Caco-2 (cell line): ENCODE measurements at regions not wholly inside any gene's neighbourhood (a gene's known extent, or its start where the extent isn't known, plus 50 kb on each side); places are given as distances from the start of the nearest gene placed in this dataset.

ENCODE experiments used
- BruUV-seq: library from RNA; stranded (reverse); fragments of 400-500 nt; replicated peaks from 2 replicates; lab custom pipeline; 2021; lab: Mats Ljungman, UMichigan
- CTCF ChIA-PET: fragments of 300-600 bp; sonication (Branson Sonifier 250); formaldehyde crosslinking; loops from one replicate; lab custom pipeline; 2022; ENCODE audit warnings: antibody characterized with exemption; lab: Charles Lee
- POLR2A ChIA-PET: fragments of 300-600 bp; sonication (Branson Sonifier 250); formaldehyde crosslinking; loops from one replicate; lab custom pipeline; 2022; ENCODE audit warnings: antibody characterized with exemption; lab: Charles Lee
- DNase-seq, 2 experiments: peaks; one replicate each; pipeline versions ENCODE4 v3.0.0 to v3.0.0-alpha.2; 2020 to 2022
- H3K27me3 ChIP-seq: replicated peaks from 2 replicates; pipeline ENCODE4 v1.6.0; 2011; ENCODE audit warnings: low read length; ENCODE audit not compliant: control insufficient read depth, insufficient read depth
- H3K36me3 ChIP-seq: 2 replicates; pipeline ENCODE4 v1.5.1; 2011; ENCODE audit warnings: low read length; ENCODE audit not compliant: control insufficient read depth, insufficient read depth
- H3K4me1 ChIP-seq: fragments of 250-450 bp; sonication (Bioruptor Pico); 2 replicates; pipeline ENCODE4 v1.5.1; 2020; ENCODE audit warnings: mild to moderate bottlenecking
- H3K4me3 ChIP-seq: 2 replicates; pipeline ENCODE4 v1.5.1; 2011; ENCODE audit warnings: low read depth, mild to moderate bottlenecking, control low read depth, low read length
- H3K9me3 ChIP-seq: fragments of 250-450 bp; sonication (Bioruptor Pico); 2 replicates; pipeline ENCODE4 v1.5.1; 2020; ENCODE audit warnings: mild to moderate bottlenecking, moderate library complexity
- H3K27ac Mint-ChIP-seq: one replicate; pipeline ENCODE4 v1.8.0; 2022; ENCODE audit warnings: mixed read lengths; ENCODE audit not compliant: unreplicated experiment
- H3K27me3 Mint-ChIP-seq: one replicate; pipeline ENCODE4 v1.8.0; 2022; ENCODE audit warnings: mixed read lengths; ENCODE audit not compliant: insufficient read depth, unreplicated experiment
- H3K36me3 Mint-ChIP-seq: one replicate; pipeline ENCODE4 v1.8.0; 2022; ENCODE audit warnings: mild to moderate bottlenecking, mixed read lengths; ENCODE audit not compliant: insufficient read depth, unreplicated experiment
- H3K4me1 Mint-ChIP-seq: one replicate; pipeline ENCODE4 v1.8.0; 2022; ENCODE audit warnings: low read depth, mixed read lengths; ENCODE audit not compliant: unreplicated experiment
- H3K4me3 Mint-ChIP-seq: one replicate; pipeline ENCODE4 v1.8.0; 2022; ENCODE audit warnings: mild to moderate bottlenecking, moderate library complexity, mixed read lengths; ENCODE audit not compliant: unreplicated experiment
- H3K9me3 Mint-ChIP-seq: one replicate; pipeline ENCODE4 v1.8.0; 2022; ENCODE audit warnings: mixed read lengths; ENCODE audit not compliant: unreplicated experiment
- intact Hi-C: fragments of 100-400 bp; cut with micrococcal nuclease; formaldehyde crosslinking; loops from one replicate; pipeline ENCODE4 v1.10.0; 2022; ENCODE audit not compliant: unreplicated experiment
- TF ChIP-seq, protein P1 (sequence below), 2 experiments: fragments of 200-600 bp in 1 of 2; IDR thresholded peaks; 1 replicate in 1 of 2; 2 replicates in 1 of 2; pipeline versions ENCODE4 v1.5.1 to v1.8.0; 2011 to 2022; ENCODE audit warnings: antibody characterized with exemption in 1 of 2, control low read depth in 1 of 2, inconsistent platforms in 1 of 2, low read depth in 1 of 2, low read length in 1 of 2, mild to moderate bottlenecking in 1 of 2, moderate library complexity in 1 of 2; ENCODE audit not compliant: insufficient read depth in 1 of 2, severe bottlenecking in 1 of 2, unreplicated experiment in 1 of 2

DNA sequence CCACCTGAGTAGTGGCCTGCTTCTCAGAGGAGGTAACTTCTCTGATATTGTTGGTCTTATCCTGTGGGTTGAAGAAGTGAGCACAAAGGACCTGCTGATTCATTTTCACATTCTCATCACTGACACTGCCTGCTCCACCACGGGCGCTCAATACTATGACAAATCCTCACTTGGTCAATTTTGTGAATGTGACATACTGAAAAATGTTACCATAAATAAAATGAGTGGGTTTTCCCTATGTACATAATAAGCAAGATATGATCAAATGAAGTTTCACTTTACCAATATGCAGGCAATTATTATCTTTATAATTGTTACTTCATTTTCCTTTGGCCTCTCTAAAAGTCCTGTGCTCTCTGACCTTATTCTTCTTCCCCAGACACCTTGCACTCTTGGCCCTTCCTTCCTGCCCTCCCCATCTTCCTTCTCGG, 71.5 kb upstream of the RIPOR2 start:
- Mint-ChIP-seq H3K9me3 (no peaks in the 10 kb centered on the region), H3K4me1 (no peaks in the 10 kb centered on the region), H3K27ac (no peak overlapping the region), H3K36me3 (no peaks in the 10 kb centered on the region), H3K27me3 (no peaks in the 10 kb centered on the region), H3K4me3 (no peak overlapping the region)
- H3K27me3 ChIP-seq: no peaks in the 10 kb centered on the region
- intact Hi-C loops: no loop called here
- H3K36me3 ChIP-seq: no peaks in the 10 kb centered on the region
- TF ChIP-seq, protein P1, sequence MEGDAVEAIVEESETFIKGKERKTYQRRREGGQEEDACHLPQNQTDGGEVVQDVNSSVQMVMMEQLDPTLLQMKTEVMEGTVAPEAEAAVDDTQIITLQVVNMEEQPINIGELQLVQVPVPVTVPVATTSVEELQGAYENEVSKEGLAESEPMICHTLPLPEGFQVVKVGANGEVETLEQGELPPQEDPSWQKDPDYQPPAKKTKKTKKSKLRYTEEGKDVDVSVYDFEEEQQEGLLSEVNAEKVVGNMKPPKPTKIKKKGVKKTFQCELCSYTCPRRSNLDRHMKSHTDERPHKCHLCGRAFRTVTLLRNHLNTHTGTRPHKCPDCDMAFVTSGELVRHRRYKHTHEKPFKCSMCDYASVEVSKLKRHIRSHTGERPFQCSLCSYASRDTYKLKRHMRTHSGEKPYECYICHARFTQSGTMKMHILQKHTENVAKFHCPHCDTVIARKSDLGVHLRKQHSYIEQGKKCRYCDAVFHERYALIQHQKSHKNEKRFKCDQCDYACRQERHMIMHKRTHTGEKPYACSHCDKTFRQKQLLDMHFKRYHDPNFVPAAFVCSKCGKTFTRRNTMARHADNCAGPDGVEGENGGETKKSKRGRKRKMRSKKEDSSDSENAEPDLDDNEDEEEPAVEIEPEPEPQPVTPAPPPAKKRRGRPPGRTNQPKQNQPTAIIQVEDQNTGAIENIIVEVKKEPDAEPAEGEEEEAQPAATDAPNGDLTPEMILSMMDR (IDR thresholded peaks at IDR 0.05; ENCODE audit: insufficient read depth in 1 of 2, low read depth in 1 of 2, low read length in 1 of 2, severe bottlenecking in 1 of 2, unreplicated experiment in 1 of 2): no peak
- H3K4me1 ChIP-seq: no peaks in the 10 kb centered on the region
- no peak for DNase-seq
- H3K4me3 ChIP-seq: no peak overlapping the region
- no TSS peak for BruUV-seq
- H3K9me3 ChIP-seq: no peaks in the 10 kb centered on the region
- POLR2A ChIA-PET: no interaction called here
- CTCF ChIA-PET: no interaction called here

DNA sequence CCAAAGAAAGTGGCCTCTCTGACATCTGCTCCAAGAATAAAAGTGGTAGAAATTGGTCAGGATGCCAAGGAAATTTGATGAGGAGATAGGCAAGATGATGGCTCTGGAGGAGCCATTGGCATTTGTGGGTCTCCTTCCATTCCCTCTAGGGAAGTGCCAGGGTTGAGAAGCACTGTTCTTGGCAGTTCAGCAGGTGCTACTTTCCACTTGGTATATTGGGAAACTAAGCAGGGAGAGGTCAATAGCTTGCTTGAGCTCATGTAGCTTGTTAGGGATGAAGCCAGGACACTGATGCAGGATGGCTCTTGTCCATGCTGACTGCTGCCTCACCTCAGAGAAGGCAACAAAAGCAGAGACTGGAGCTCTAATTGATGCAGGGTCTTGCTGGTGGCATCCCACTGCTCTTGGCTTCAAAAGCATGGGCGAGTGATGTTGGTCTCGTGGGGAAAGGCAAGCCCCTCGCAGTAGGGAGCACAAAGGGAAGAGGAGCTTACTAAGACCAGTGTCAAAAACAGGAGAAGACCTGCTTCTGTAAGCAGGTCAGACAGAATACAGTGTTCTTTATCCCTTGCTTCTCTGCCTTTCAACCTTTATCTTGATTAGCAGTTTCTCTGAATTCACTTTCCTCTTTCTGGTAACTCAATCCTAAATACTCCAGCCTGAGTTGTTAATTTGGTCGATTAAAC, 73.1 kb upstream of the RIPOR2 start:
- Mint-ChIP-seq H3K36me3 (no peaks in the 10 kb centered on the region), H3K27me3 (no peaks in the 10 kb centered on the region), H3K9me3 (no peaks in the 10 kb centered on the region), H3K4me1 (no peaks in the 10 kb centered on the region), H3K4me3 (no peak overlapping the region), H3K27ac (no peak overlapping the region)
- BruUV-seq: no TSS peak
- no peak overlapping the region for H3K4me3 ChIP-seq
- H3K36me3 ChIP-seq: no peaks in the 10 kb centered on the region
- ChIA-PET POLR2A (no interaction called here), CTCF (no interaction called here)
- intact Hi-C loops: no loop called here
- DNase-seq: no peak
- no peaks in the 10 kb centered on the region for H3K9me3 ChIP-seq
- no peaks in the 10 kb centered on the region for H3K27me3 ChIP-seq
- TF ChIP-seq, protein P1 (IDR thresholded peaks at IDR 0.05; ENCODE audit: insufficient read depth in 1 of 2, low read depth in 1 of 2, low read length in 1 of 2, severe bottlenecking in 1 of 2, unreplicated experiment in 1 of 2): no peak
- H3K4me1 ChIP-seq: no peaks in the 10 kb centered on the region

DNA sequence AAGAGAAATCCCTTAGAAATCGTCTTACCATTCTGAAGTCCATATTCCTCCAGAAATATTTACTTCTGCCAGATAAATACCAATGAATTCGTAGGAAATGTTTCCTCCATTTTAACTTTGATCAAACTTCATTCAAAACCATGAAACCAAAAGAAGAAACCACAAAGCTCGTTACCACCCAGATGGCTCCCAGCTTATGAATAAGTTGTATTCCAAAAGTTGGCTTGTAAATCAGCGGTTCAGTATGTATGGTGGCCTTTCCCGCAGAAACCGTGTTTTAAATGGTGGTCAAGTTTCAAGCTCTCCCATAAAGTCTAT, 73.6 kb upstream of the RIPOR2 start:
- Histone ChIP-seq H3K4me1 (no peaks in the 10 kb centered on the region), H3K9me3 (no peaks in the 10 kb centered on the region), H3K36me3 (no peaks in the 10 kb centered on the region), H3K27me3 (no peaks in the 10 kb centered on the region), H3K4me3 (no peak overlapping the region)
- Mint-ChIP-seq H3K4me1 (no peaks in the 10 kb centered on the region), H3K4me3 (no peak overlapping the region), H3K27ac (no peak overlapping the region), H3K27me3 (no peaks in the 10 kb centered on the region), H3K9me3 (no peaks in the 10 kb centered on the region), H3K36me3 (no peaks in the 10 kb centered on the region)
- DNase-seq: no peak
- CTCF ChIA-PET: no interaction called here
- intact Hi-C loops: no loop called here
- TF ChIP-seq, protein P1 (IDR thresholded peaks at IDR 0.05; ENCODE audit: insufficient read depth in 1 of 2, low read depth in 1 of 2, low read length in 1 of 2, severe bottlenecking in 1 of 2, unreplicated experiment in 1 of 2): no peak
- POLR2A ChIA-PET: no interaction called here
- BruUV-seq: no TSS peak
